GM21529 (cell line): ENCODE measurements at regions not wholly inside any gene's neighbourhood (a gene's known extent, or its start where the extent isn't known, plus 50 kb on each side); places are given as distances from the start of the nearest gene placed in this dataset.
A peak's percentile ranks its signal among the peaks of the same experiment; 100 is the strongest.

Experiments
- ATAC-seq: cut with Tn5 transposase; IDR thresholded peaks from one replicate; pipeline ENCODE4 v1.9.1; 2021; ENCODE audit not compliant: unreplicated experiment

DNA sequence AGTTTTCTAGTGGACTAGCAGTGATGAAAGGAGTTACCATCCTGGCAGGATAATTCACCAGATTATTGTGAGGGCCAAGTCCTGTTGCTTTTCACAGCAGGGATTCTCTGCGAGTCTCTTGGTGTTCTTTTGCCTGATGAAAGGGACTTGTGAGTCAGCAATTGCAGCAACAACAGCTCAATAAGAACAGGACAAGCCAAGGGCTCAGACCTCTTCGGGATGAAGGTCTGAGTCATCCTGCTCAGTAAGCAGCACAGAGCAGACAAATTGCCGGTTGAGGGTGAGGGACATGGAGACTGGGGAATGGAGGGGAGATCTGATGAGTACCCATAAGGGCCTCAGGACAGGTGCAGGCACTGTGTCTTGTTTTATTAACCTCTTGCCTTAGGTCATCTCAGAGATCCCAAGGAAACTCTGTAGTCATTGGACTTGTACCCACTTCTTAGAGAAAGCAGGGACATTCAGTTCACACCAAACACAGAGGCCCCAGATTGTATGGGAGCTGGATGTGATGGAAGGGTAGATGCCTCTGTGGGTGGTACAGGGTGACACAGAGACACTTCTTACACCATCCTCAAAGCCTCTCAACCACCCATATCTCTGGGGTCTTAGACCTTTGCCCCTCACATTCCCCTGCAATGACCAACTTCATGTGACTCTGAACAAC, 173.8 kb upstream of the TLE3 start:
- ATAC-seq = no peak

DNA sequence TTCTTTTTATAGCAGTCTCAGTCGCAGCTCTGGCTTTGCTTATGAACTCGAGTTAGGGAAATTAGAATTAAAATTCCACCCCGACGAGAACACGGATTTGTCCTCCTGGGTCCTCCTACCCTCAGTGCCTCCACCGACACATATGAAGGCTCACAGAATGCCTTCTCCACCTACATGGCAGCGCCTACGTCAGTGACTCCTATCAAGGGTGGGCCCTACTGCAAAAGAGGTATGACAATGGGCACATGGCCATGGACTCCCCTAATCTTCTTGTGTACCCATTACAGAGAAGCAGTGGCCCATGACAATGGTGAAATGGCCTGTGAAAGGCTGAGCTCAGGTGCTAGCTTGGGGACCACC, 173.0 kb upstream of the TLE3 start:
- ATAC-seq = no peak

DNA sequence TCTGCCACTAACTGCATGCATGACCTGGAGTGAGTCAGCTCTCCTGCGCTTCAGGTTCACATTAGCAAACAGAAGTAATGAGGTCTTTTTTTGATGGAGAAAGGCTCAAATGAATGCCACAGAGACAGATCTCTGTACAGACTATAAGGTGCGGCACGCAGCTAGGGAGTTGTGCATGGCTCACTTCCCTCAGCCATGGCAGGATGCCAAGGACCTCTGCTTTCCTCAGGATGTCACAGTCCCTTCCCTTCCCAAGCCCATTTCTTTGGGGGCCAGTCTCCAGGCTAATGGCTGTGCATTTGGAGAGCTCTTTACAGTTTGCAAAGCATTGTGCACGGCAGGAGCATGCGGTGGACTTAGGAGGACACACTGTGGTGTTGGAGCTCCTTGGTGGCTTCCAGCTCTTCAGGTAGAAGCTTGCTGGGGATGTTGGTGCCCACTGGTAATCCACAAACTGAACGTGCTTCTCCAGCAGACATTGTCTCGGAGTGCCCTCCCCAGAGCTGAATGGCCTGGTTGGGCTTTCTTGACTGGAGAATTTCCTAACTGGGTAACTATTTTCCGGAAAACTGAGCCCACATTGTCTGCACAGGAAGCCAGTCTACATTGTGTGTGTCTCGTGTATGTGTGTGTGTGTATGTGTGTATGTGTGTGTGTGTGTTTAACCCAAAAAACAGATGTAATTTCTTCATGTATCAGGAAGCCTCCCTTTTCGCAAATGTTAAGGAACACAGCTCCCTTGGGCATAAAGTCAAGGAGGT, 172.5 kb upstream of the TLE3 start:
- no peak for ATAC-seq

DNA sequence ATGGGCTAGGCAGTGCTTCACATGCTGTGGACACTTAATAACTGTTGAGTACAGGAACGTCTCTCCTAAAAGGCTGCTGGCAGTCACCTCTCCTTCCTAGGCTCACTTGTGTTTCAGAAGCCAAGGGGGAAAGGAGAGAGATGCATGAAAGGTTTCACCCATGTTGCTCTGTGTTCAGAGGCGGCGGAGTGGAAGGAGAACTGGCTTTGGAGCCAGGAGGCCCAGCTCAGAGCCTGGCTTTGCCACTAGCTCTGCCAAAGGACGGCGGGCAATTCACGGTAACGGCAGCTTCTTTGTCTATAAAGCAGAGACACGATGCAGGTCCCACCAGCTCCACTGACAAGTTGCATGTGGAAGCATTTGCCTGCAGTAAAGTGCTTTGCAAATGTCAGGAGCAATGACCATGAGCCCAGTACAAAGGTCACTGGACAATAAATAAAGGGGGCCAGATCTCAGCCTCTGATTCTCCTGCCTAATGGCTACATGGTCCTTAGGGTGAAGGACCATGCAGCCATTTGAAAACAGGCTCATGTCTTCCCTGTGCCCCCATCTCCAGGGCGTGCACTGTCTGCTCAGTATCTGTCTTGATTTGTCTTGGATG, 171.7 kb upstream of the TLE3 start:
- no peak for ATAC-seq

DNA sequence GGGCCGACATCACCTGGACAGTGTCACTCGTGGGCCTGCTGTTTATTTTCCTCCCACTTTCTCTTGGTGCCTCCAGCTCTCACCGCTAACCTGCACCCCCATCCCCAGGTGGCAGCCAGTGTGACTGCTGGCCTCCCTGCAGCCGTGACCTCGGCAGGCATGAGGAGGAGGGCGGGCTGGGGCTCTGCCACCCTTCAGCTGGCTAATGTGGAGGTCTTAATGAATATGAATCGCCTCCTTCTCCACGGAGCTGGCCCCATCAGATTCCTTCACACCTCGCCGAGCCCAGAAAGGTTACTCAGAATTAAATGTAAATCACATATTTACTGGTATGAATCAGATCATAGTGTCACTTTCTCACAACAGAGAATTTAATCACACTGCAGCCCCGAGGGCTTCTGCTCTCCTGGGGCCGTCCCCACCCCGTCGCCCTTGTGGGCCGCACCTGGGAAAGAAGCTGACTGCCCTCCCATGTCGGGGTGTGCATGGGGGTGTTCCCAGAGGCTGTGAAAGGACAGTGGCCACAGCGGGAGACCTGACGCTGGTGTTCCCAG, 171.1 kb upstream of the TLE3 start:
- no peak for ATAC-seq

DNA sequence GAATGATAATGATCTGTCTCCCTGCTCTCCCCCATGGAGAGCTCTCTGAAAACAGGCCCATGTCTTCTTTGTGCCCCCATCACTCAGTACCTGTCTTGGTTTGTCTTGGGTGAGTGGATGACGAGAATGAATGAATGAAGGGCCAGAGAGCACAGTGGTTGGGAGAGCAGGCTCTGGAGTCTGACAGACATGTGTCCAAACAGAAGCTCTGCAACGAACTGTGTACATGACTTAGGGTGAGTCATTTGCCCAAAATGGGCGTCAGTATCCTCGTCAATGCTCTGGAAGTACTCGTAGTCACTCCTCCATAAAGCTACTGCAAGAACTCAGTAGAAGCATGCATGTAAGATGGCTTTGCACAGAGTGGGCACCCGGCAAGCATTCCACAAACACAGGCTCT, 170.2 kb upstream of the TLE3 start:
- no peak for ATAC-seq

DNA sequence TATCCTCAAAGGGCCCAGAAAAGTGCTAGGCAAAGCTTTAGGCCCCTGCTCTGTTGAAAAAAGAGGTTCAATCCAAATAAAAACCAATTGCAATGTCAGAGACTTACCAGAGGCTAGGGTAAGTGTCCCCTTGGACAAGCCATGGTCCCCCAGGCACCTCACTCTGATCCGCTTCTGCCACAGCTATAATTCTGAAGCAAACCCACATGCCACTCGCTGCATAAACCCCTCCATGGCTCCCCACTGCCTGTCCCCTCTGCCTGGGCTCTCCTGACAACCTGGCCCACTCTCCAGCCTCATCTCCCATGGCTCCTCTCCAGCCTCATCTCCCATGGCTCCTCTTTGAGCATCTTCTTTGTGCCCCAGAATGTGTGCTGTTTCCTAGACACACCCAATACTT, 169.6 kb upstream of the TLE3 start:
- no peak for ATAC-seq

DNA sequence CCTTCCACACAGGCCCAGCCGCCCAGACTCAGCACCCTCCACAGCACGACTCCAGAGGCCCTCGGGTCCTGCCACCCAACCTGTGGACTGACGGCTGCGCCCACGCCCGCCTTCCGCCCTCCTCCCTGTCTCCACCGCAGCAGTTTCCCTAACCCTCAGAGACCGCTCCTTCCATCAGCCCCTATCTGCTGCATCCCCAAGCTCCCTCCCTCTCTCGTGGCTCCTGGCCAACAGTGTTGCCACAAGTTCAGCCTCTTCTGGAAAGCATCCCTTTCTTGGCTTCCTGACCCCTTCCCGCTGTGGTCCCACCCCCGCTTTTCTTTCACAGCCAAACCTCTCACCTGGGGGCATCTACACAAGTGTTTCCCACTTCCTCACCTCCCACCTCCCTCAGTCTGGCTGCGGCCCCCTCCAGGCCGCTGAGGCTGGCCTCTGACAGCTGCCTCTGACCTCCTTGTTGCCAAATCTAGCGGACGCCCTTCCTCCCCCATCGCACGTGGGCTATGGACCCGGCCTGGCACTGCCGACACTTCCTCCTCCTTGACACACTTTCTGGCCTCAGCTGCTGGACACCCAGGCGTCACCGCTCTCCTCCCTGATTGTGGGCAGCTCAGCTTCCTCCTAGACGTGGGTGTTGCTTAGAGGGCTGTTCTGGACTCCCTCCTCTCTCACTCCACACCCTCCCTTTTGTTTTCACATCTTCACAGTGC, 168.8 kb upstream of the TLE3 start:
- no peak for ATAC-seq

DNA sequence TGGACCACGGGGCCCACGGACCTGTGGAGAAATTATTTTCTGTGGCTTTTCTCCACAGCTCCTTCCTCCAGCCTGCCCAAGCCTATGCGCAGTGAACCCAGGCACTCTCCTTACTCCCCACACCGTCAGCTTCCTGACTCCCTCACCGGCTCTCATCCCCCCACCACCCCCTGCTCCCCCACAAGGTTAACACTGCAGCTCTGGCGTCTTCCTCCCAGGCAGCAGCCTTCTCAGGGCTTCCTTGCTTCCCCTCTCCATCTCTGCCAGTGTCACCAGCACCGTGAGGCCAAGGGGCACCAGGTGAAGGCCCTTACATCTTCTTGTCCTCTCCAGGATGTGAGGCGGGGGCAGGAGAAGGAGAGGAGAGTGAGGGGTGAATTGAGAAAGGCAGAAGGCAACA, 168.3 kb upstream of the TLE3 start:
- no peak for ATAC-seq

DNA sequence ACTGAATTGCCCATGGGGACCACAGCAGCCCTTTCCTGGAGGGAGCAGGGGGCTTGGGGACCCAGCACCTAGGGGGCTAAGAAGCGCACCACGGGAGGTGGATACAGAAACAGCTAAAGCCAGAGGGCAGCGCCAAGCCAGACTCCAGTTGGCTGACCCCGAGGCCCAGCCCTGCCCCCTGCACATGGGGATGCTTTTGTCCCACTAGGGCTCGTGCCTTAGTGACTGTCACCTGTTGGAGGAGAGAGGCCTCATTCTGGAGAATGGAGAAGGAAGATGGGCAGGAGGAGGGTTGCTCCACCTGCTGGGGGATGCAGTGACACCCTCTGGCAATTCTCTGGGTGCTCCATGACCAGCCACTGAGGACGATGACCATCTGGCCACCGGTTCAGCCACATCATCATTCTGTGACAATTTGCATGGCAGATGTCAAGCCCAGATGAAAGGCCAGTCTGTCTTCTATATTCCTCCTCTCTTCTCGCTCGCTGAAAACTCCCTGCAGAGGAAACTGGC, 167.8 kb upstream of the TLE3 start:
- ATAC-seq = no peak

DNA sequence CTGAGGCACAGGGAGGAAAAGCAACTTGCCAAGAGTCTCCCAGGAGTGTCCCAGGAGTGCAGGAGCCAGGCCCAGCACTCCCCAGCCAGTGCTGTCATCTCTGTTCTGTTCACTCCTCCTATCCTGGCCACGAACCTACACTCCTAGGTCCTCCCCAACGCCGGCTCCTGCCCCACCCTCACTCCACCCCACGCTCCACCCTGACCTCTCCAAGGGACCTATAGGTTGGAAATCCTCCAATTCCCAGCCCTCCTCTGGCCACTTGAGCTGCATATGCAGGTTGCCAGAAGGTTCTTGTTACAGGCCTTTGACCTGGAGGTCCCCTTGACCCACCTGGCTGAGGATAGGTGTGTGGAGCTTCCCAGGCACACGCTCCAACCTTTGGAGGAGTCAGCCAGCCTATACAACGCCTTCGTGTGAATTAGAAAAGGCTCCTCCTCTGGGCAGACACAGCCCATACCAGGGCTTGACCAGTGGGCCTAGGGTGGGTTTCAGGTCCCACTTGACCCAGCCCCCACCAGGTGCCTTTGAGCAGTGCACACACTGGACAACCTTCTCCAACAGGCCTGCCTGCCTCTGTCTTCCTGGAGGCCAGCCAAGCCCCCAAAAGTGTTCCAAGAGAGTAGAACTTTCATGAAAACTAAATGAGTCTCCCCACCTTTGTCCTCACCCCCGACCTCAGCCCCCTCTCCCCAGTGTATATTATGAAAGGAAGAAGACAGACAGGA, 167.2 kb upstream of the TLE3 start:
- no peak for ATAC-seq

DNA sequence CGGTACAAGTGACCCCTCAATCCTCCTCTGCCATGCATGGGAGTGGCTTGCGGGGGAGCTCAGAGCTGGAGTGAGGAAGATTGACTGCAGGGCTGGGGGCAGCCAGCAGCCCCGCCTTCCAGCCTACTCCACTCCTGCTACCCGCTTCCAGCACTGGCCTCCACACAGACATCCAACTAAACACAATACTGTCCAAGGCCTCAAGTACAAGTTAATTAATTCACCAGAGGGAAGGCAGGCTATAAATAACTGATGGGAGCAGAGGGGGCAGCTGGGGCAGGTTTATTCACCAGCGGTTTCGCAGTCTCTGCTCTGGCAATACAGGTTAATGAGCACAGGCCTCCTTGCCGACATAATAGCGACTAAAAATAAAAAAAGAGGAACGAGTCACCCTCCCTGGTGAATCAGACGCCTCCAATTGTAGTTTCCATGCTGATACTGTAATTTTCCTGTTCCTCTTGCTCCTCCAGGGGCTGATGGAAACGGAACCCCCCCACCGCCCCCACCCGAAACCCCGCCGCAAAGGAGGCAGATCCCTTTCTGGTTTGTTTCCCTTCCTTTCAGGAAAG, 166.4 kb upstream of the TLE3 start:
- no peak for ATAC-seq

DNA sequence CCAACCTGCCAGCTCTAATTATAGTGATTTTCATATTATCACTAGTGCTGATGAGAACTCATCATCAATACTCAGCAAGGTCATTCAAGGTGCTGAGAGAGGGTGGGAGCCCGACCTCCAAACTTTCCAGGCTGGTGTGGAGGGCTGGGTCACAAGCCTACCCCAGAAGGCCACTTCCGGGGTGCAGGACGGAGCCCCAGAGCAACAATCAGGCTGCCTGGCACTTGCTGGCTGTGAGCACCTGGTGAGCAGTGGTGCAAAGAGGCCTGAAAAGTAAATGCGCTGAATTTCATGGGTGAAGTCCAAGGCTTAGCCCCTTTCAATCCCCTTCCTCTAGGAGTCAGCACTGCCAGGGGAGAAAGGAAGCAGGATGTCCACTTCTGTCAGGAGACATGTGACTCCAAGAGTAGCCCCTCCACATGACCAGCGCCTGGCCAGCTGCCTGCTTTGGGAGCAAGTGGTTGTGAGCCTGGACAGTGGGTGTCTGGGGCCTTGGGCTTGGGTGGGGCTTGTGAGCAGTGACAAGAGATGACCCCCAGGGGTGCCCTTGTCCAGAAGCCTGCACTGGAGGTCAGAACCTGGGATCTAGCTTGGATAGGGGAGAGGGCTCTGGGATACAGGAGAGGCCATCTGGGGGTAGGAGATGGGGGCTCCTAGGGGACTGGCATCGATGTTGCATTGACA, 165.0 kb upstream of the TLE3 start:
- no peak for ATAC-seq

DNA sequence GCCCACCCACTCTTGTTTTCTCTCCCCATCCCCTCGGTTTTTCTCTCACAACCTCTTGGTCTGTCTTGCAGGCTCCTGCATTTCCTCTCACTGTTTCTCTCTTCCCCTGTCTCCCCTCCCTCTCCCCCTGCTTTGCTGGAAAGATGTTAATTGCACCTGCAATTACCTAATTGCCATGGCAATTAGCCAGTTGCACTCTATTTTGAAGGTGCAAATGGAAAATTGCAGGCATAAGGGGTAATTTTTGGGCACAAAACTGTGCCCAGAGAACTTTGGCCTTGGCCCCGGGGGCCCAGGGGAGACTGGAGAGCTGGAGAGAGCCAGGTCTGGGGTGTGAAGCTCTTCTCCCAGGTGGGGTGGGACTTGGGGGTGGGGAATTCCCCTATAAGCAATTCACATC, 164.5 kb upstream of the TLE3 start:
- no peak for ATAC-seq

DNA sequence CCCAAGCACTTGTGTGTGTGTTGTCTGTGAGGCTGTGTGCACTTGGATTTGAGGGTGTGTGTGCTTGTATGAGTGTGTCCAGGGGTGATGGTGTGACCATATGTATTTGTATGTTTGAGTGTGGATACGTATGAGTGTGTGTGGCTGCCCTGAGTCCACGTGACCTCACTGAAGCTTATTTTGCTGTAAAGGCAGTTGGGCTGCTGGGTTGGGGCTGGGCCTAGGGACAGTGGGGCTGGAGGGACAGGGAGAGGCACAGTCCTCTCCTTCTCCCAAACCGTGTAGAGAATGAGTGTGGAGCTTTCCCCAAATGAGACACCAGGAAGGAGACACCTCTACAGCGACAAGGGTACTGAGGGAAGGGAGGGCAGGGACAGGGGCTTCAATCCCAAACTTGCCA, 163.4 kb upstream of the TLE3 start:
- ATAC-seq = no peak

DNA sequence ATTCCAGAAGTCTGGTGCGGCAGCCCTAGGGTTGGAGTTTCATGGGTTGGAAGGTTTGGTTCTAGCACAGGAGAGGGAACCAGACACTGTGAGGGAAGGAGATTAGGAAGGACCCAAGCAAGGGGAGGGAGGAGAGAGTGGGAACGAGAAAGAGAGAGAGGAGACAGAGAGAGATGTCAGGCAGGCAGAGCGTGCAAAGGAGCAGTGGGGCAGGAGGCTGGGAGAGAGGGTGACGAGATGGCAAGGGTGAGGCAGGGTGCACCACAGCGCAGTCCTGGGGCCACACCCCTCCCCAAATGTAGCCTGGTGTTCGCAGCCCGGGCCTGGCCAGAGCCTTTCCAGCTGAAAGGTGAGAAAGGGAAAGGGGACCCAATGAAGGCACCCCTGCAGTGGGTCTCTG, 162.9 kb upstream of the TLE3 start:
- no peak for ATAC-seq

DNA sequence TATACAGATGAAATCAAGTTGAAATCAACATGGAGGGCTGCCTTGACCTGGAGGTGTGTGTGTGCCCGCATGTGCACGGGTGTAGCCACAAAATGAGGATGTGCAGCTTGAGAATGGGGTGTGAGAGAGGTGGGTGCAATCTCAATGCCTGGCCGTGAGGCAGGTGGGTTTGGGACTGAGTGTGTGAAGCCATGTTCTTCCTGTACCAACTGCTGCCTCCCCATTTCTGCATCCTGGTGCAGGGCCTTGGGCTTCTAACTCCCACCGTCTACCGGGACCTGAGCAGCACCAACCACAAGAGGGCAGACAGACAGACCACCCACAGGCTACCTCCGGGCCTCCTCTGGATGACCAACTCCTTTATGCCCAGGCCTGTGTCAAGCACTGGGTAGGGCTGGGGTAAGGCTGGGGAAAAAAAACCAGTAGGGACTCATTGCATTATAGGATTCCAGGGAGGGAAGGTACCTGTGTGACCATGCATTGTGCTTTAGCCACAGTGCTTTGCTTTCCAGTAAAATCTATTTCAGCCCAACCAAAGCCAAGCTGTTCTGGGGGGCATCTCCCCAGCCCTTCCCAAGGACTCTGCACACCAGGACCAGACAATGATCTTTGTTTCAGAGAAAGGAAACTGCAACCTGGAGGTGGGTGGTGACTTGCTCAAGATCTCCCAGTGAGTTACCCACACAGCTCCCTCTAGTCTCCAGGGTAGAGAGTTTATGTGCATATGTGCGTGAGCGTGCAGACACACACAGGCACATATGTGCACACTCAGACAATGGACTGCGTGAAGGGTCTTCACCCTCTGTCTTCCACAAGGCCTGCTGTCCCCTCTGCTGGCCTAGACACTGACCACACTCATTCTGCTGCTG, 162.2 kb upstream of the TLE3 start:
- no peak for ATAC-seq

DNA sequence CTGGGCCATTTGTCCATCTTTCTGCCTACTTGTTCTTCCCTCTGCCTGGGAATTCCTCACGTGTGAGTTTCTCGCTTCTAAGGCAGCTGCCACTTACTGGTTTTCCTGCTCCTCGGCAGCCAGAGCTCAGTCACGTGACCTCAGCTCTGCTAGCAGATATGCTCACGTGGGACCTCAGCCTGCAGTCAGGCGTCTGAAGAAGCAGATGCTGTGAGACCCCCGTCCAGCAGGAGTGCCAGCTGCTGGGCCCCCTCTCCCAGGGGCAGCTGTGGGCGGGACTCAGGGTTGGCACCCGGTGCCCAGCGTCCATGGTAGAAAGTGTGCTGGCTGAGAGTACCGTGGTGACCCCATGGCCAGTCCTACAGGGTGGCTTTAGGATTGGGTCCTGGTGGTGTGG, 161.3 kb upstream of the TLE3 start:
- ATAC-seq = peak; percentile 25
